ENCODE measurements at regions not wholly inside any gene's neighbourhood (a gene's known extent, or its start where the extent isn't known, plus 50 kb on each side); places are given as distances from the start of the nearest gene placed in this dataset.

GRCh38 chr12:125888921-125889320, 823.7 kb downstream of the AACS start:
- H3K4me3 ChIP-seq (ENCODE audit: low read depth, low read length), result no peak overlapping the region
- TF ChIP-seq, protein P1, sequence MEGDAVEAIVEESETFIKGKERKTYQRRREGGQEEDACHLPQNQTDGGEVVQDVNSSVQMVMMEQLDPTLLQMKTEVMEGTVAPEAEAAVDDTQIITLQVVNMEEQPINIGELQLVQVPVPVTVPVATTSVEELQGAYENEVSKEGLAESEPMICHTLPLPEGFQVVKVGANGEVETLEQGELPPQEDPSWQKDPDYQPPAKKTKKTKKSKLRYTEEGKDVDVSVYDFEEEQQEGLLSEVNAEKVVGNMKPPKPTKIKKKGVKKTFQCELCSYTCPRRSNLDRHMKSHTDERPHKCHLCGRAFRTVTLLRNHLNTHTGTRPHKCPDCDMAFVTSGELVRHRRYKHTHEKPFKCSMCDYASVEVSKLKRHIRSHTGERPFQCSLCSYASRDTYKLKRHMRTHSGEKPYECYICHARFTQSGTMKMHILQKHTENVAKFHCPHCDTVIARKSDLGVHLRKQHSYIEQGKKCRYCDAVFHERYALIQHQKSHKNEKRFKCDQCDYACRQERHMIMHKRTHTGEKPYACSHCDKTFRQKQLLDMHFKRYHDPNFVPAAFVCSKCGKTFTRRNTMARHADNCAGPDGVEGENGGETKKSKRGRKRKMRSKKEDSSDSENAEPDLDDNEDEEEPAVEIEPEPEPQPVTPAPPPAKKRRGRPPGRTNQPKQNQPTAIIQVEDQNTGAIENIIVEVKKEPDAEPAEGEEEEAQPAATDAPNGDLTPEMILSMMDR (IDR thresholded peaks at IDR 0.05; ENCODE audit: borderline replicate concordance, insufficient read depth, low read depth, low read length), result no peak

DNA sequence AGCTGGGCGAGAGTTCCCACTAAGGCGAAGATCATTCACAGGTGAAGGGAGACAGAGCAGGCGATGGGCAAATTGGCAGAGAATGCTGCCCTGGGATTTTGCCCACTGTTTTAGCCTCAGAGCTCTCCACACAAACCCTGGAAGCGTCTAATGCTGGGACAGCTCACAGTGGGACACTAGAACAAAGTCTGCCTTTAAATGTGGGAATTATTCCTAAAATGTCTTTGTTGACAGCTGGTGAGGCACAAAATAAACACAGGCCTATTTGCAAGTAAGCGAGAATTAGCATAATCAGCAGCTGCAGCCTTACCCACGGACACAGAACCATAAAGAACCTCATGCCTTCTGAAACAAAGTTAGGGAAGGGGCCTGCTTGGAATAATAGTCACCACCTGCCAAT, 824.5 kb downstream of the AACS start:
- H3K4me3 ChIP-seq (ENCODE audit: low read depth, low read length), result no peak overlapping the region
- TF ChIP-seq, protein P1 (IDR thresholded peaks at IDR 0.05; ENCODE audit: borderline replicate concordance, insufficient read depth, low read depth, low read length), result no peak

DNA sequence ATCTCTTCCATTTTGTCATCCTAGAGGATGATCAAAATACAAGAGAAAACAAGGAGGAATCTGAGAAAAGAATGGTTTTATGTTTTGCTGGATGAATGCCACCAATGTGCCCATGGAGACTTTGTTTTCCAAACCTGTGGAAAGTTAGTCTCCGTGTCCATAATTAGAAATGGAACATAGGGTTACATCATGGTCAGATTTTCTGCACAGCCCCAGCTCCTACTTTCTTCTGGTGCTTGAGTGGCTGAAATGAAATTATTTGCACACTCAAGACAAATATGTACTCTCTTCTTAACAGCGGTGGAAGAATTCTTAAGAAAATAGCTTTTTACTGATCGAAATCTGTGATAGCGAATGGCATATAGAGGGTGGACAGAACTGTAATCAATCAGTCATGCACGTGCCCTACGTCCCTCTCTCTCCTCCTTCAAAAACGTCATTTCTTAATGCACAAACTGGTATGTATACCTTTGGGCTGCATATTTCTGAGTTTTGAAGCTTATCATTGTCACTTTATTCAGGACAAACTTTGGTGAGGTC, 825.2 kb downstream of the AACS start:
- no peak overlapping the region for H3K4me3 ChIP-seq (ENCODE audit: low read depth, low read length)
- TF ChIP-seq, protein P1 (IDR thresholded peaks at IDR 0.05; ENCODE audit: borderline replicate concordance, insufficient read depth, low read depth, low read length), result no peak

GRCh38 chr12:125890971-125891370, 825.7 kb downstream of the AACS start:
- H3K4me3 ChIP-seq (ENCODE audit: low read depth, low read length), result no peak overlapping the region
- TF ChIP-seq, protein P1 (IDR thresholded peaks at IDR 0.05; ENCODE audit: borderline replicate concordance, insufficient read depth, low read depth, low read length), result no peak

- TF ChIP-seq, protein P1 (IDR thresholded peaks at IDR 0.05; ENCODE audit: borderline replicate concordance, insufficient read depth, low read depth, low read length), result no peak
- no peak overlapping the region for H3K4me3 ChIP-seq (ENCODE audit: low read depth, low read length)
Observed at GRCh38 chr12:125892276-125892675, 827.0 kb downstream of the AACS start.

DNA sequence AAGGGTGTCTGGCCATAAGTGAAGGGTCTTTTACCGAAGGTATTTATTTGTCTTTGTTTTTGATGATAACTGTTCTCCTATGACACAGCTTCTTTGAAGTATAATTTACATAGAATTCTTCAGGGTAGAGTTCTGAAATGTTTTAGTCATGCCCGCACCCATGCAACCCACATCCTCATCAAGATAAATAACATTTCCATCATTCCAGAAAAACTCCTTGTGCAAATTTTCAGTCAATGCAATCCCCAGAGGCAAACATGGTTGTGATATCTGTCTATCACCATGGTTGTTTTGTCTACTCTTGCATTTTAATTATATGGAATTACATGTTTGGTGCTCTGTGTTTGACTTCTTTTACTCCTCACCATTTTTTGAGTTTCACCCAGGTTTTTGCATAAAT, 837.8 kb downstream of the AACS start:
- TF ChIP-seq, protein P1 (IDR thresholded peaks at IDR 0.05; ENCODE audit: borderline replicate concordance, insufficient read depth, low read depth, low read length), result no peak
- H3K4me3 ChIP-seq (ENCODE audit: low read depth, low read length), result no peak overlapping the region

DNA sequence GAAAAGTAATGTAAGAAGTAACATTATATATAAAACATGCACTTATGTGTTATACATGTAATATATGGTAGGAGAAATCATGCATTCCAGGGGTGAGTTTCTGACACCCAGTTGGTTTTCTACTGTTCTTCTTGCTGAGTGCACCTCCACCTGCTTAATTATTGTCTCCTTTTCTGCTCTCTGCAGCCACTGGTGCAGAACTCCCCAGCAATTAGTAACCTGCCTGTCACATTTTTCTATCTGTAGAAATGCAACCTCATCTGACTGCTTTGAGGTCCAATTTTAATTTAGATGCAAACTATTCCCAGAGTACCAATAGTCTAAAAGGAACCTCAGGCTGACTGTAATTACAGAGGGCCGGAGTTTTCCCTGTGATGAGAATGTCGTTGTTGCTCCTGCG, 842.1 kb downstream of the AACS start:
- TF ChIP-seq, protein P1 (IDR thresholded peaks at IDR 0.05; ENCODE audit: borderline replicate concordance, insufficient read depth, low read depth, low read length), result no peak
- H3K4me3 ChIP-seq (ENCODE audit: low read depth, low read length), result no peak overlapping the region

Data from GM12875 (cell line).